Endothelial cell (in vitro differentiated cells): ENCODE measurements at regions not wholly inside any gene's neighbourhood (a gene's known extent, or its start where the extent isn't known, plus 50 kb on each side); places are given as distances from the start of the nearest gene placed in this dataset.

Source experiments
- DNase-seq: peaks from one replicate; pipeline ENCODE4 v3.0.0; 2021; ENCODE audit warnings: low spot score
- H3K27ac Mint-ChIP-seq: one replicate; pipeline ENCODE4 v1.8.0; 2021; ENCODE audit warnings: mixed read lengths, inconsistent platforms; ENCODE audit not compliant: unreplicated experiment
- H3K27me3 Mint-ChIP-seq: one replicate; pipeline ENCODE4 v1.8.0; 2021; ENCODE audit warnings: mild to moderate bottlenecking, moderate library complexity, mixed read lengths, inconsistent platforms; ENCODE audit not compliant: unreplicated experiment
- H3K36me3 Mint-ChIP-seq: one replicate; pipeline ENCODE4 v1.8.0; 2021; ENCODE audit warnings: mild to moderate bottlenecking, low read depth, mixed read lengths, inconsistent platforms; ENCODE audit not compliant: unreplicated experiment
- H3K4me1 Mint-ChIP-seq: one replicate; pipeline ENCODE4 v1.8.0; 2021; ENCODE audit warnings: mild to moderate bottlenecking, mixed read lengths, inconsistent platforms; ENCODE audit not compliant: unreplicated experiment
- H3K4me3 Mint-ChIP-seq: one replicate; pipeline ENCODE4 v1.8.0; 2021; ENCODE audit warnings: mild to moderate bottlenecking, mixed read lengths, inconsistent platforms; ENCODE audit not compliant: unreplicated experiment
- H3K9me3 Mint-ChIP-seq: one replicate; pipeline ENCODE4 v1.8.0; 2021; ENCODE audit warnings: mixed read lengths, inconsistent platforms; ENCODE audit not compliant: unreplicated experiment
- CTCF ChIP-seq: fragments of 200-600 bp; sonication (generic); IDR thresholded peaks from one replicate; pipeline ENCODE4 v1.5.0; 2021; ENCODE audit warnings: antibody characterized with exemption; ENCODE audit not compliant: unreplicated experiment

GRCh38 chr2:210956101-210956500 is 399.7 kb downstream of the CPS1 start:
- no peaks in the 10 kb centered on the region for H3K4me1 Mint-ChIP-seq
- H3K27me3 Mint-ChIP-seq, result no peaks in the 10 kb centered on the region
- no peak overlapping the region for H3K4me3 Mint-ChIP-seq
- no peak for TF ChIP-seq CTCF
- no peaks in the 10 kb centered on the region for H3K9me3 Mint-ChIP-seq
- DNase-seq, result no peak
- no peak overlapping the region for H3K27ac Mint-ChIP-seq
- no peaks in the 10 kb centered on the region for H3K36me3 Mint-ChIP-seq

GRCh38 chr2:210961249-210961648 is 404.9 kb downstream of the CPS1 start:
- no peak overlapping the region for H3K4me3 Mint-ChIP-seq
- H3K27me3 Mint-ChIP-seq, result no peaks in the 10 kb centered on the region
- H3K4me1 Mint-ChIP-seq, result peaks cover 1% of the 10 kb centered on the region
- H3K36me3 Mint-ChIP-seq, result no peaks in the 10 kb centered on the region
- no peak overlapping the region for H3K27ac Mint-ChIP-seq
- TF ChIP-seq CTCF, result no peak
- no peak for DNase-seq
- no peaks in the 10 kb centered on the region for H3K9me3 Mint-ChIP-seq

GRCh38 chr2:210963386-210963785 is 407.0 kb downstream of the CPS1 start:
- Mint-ChIP-seq H3K27me3 (no peaks in the 10 kb centered on the region), H3K4me1 (peaks cover 2% of the 10 kb centered on the region), H3K4me3 (no peak overlapping the region), H3K36me3 (no peaks in the 10 kb centered on the region), H3K27ac (no peak overlapping the region), H3K9me3 (no peaks in the 10 kb centered on the region)
- TF ChIP-seq CTCF, result no peak
- DNase-seq, result no peak

DNA sequence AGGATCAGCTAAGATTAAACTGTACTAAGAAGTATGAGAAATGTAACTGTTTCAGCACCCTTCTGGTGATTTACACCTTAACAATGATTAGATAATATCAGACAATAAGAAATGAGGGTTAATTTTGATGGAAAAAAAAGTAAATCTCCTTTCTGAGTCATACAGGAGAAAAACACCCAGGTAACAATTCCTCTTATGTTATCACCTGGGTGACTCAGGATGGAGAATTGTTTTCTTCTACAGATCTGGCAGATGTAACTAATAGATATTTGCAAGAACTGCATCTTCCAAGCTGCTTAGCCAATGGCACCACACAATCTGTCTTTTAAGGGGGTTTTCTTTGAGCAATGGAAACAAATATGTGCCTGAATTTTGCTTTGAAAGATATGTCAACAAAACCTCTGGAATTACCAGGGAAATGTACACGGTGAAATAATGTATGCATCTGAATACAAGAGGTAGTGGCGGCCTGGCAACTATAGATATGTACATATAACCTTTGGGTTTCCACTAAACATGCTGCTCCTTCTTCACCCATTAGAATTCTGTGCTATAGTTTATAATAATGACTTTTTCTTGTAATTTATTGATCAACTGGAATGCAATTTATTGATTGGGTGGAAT is 407.9 kb downstream of the CPS1 start:
- H3K4me3 Mint-ChIP-seq, result no peak overlapping the region
- no peak for TF ChIP-seq CTCF
- H3K27ac Mint-ChIP-seq, result no peak overlapping the region
- H3K36me3 Mint-ChIP-seq, result no peaks in the 10 kb centered on the region
- peaks cover 2% of the 10 kb centered on the region for H3K4me1 Mint-ChIP-seq
- no peak for DNase-seq
- no peaks in the 10 kb centered on the region for H3K27me3 Mint-ChIP-seq
- no peaks in the 10 kb centered on the region for H3K9me3 Mint-ChIP-seq

DNA sequence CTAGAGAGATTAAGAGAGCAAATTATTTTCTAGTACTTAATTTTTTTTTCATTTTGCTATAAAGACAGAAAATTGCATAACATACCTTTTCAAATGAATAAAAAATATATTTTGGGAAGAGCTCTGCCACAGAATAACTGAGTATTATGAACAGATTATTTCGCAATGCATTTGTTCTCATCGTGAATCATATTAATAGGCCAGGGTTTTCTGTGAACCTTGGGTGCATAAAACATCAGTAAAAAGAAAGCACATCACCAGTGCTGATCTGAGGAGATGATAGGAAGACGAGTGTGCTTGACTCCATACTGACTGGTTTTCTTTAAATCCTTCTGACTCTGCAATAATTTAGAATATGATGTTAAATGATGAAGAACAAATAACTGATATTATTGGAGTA is 409.1 kb downstream of the CPS1 start:
- DNase-seq, result no peak
- no peak overlapping the region for H3K27ac Mint-ChIP-seq
- H3K9me3 Mint-ChIP-seq, result no peaks in the 10 kb centered on the region
- no peak for TF ChIP-seq CTCF
- H3K36me3 Mint-ChIP-seq, result no peaks in the 10 kb centered on the region
- H3K27me3 Mint-ChIP-seq, result no peaks in the 10 kb centered on the region
- H3K4me1 Mint-ChIP-seq, result peaks cover 2% of the 10 kb centered on the region
- H3K4me3 Mint-ChIP-seq, result no peak overlapping the region
